Liver (tissue), 3 donors: ENCODE measurements at regions not wholly inside any gene's neighbourhood (a gene's known extent, or its start where the extent isn't known, plus 50 kb on each side); places are given as distances from the start of the nearest gene placed in this dataset.

ENCODE experiments used
- EGR1 ChIP-seq, 2 donors: IDR thresholded peaks; 2 replicates each; pipeline ENCODE4 v1.6.1; 2016 to 2018; ENCODE audit warnings: antibody characterized with exemption in 2 of 2, low read depth in 2 of 2
- FOXA1 ChIP-seq: IDR thresholded peaks from 2 replicates; pipeline ENCODE4 v1.6.1; 2016; ENCODE audit warnings: antibody characterized with exemption
- GABPA ChIP-seq, 2 donors: IDR thresholded peaks in 1 of 2; conservative IDR thresholded peaks in 1 of 2; 2 replicates each; pipeline ENCODE4 v1.6.1; 2016; ENCODE audit warnings: antibody characterized with exemption in 2 of 2, mild to moderate bottlenecking in 1 of 2, moderate library complexity in 1 of 2
- NR2F2 ChIP-seq: IDR thresholded peaks from 2 replicates; pipeline ENCODE4 v1.6.1; 2016; ENCODE audit warnings: antibody characterized with exemption
- RAD21 ChIP-seq, 2 donors: IDR thresholded peaks; 2 replicates each; pipeline ENCODE4 v1.6.1; 2016; ENCODE audit warnings: antibody characterized with exemption in 2 of 2, mild to moderate bottlenecking in 2 of 2
- RXRA ChIP-seq, 2 donors: IDR thresholded peaks; 2 replicates each; pipeline ENCODE4 v1.6.1; 2017 to 2018; ENCODE audit warnings: antibody characterized with exemption in 2 of 2, mild to moderate bottlenecking in 1 of 2
- TAF1 ChIP-seq: conservative IDR thresholded peaks from 2 replicates; pipeline ENCODE4 v1.6.1; 2016; ENCODE audit warnings: antibody characterized with exemption, mild to moderate bottlenecking
- YY1 ChIP-seq: IDR thresholded peaks from 2 replicates; pipeline ENCODE4 v1.6.1; 2016; ENCODE audit warnings: antibody characterized with exemption, mild to moderate bottlenecking
- TF ChIP-seq, protein P1 (sequence below): fragments of 150-350 bp; IDR thresholded peaks from 2 replicates; pipeline ENCODE4 v1.5.1; 2017; ENCODE audit warnings: improper control_type of control experiment, low read depth, low read length; ENCODE audit not compliant: missing input control
- TF ChIP-seq, protein P2 (sequence below): IDR thresholded peaks from 2 replicates; pipeline ENCODE4 v1.6.1; 2016; ENCODE audit warnings: antibody characterized with exemption
- TF ChIP-seq, protein P3 (sequence below): IDR thresholded peaks from 2 replicates; pipeline ENCODE4 v1.6.1; 2016; ENCODE audit warnings: antibody characterized with exemption, mild to moderate bottlenecking
- donor health status: healthy.
- donor health status: healthy.

DNA sequence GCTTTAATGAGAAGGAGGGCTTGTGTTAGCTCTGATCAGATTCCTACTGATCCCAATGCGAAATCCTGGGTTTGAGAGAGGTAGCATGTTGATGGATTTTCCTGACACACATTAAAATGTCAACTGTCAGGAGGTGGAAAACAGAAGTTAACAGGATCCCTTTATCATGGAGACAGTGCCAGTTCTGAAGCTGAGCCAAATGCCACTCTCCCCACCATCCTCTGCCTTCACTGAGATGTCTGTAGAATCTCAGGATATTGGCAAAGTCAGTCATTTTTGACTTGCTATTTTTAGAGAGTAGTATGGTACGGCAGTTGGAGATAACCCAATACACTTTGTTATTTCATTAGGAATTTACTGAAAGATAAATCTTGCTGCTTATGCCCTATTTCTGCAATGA lies 1816.2 kb upstream of the FLRT2 start:
- TF ChIP-seq, protein P1, sequence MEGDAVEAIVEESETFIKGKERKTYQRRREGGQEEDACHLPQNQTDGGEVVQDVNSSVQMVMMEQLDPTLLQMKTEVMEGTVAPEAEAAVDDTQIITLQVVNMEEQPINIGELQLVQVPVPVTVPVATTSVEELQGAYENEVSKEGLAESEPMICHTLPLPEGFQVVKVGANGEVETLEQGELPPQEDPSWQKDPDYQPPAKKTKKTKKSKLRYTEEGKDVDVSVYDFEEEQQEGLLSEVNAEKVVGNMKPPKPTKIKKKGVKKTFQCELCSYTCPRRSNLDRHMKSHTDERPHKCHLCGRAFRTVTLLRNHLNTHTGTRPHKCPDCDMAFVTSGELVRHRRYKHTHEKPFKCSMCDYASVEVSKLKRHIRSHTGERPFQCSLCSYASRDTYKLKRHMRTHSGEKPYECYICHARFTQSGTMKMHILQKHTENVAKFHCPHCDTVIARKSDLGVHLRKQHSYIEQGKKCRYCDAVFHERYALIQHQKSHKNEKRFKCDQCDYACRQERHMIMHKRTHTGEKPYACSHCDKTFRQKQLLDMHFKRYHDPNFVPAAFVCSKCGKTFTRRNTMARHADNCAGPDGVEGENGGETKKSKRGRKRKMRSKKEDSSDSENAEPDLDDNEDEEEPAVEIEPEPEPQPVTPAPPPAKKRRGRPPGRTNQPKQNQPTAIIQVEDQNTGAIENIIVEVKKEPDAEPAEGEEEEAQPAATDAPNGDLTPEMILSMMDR = no peak
- TF ChIP-seq GABPA (IDR thresholded peaks at IDR 0.05 in 1 of 2, conservative IDR thresholded peaks at IDR 0.05 in 1 of 2) (no peak), EGR1 (IDR thresholded peaks at IDR 0.05; ENCODE audit: low read depth in 2 of 2) (no peak), NR2F2 (no peak), YY1 (no peak), RAD21 (IDR thresholded peaks at IDR 0.05) (no peak), TAF1 (no peak), FOXA1 (no peak), RXRA (IDR thresholded peaks at IDR 0.05) (no peak)
- TF ChIP-seq, protein P2, sequence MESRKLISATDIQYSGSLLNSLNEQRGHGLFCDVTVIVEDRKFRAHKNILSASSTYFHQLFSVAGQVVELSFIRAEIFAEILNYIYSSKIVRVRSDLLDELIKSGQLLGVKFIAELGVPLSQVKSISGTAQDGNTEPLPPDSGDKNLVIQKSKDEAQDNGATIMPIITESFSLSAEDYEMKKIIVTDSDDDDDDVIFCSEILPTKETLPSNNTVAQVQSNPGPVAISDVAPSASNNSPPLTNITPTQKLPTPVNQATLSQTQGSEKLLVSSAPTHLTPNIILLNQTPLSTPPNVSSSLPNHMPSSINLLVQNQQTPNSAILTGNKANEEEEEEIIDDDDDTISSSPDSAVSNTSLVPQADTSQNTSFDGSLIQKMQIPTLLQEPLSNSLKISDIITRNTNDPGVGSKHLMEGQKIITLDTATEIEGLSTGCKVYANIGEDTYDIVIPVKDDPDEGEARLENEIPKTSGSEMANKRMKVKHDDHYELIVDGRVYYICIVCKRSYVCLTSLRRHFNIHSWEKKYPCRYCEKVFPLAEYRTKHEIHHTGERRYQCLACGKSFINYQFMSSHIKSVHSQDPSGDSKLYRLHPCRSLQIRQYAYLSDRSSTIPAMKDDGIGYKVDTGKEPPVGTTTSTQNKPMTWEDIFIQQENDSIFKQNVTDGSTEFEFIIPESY = no peak
- TF ChIP-seq, protein P3, sequence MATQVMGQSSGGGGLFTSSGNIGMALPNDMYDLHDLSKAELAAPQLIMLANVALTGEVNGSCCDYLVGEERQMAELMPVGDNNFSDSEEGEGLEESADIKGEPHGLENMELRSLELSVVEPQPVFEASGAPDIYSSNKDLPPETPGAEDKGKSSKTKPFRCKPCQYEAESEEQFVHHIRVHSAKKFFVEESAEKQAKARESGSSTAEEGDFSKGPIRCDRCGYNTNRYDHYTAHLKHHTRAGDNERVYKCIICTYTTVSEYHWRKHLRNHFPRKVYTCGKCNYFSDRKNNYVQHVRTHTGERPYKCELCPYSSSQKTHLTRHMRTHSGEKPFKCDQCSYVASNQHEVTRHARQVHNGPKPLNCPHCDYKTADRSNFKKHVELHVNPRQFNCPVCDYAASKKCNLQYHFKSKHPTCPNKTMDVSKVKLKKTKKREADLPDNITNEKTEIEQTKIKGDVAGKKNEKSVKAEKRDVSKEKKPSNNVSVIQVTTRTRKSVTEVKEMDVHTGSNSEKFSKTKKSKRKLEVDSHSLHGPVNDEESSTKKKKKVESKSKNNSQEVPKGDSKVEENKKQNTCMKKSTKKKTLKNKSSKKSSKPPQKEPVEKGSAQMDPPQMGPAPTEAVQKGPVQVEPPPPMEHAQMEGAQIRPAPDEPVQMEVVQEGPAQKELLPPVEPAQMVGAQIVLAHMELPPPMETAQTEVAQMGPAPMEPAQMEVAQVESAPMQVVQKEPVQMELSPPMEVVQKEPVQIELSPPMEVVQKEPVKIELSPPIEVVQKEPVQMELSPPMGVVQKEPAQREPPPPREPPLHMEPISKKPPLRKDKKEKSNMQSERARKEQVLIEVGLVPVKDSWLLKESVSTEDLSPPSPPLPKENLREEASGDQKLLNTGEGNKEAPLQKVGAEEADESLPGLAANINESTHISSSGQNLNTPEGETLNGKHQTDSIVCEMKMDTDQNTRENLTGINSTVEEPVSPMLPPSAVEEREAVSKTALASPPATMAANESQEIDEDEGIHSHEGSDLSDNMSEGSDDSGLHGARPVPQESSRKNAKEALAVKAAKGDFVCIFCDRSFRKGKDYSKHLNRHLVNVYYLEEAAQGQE = no peak
